ENCODE measurements at regions not wholly inside any gene's neighbourhood (a gene's known extent, or its start where the extent isn't known, plus 50 kb on each side); places are given as distances from the start of the nearest gene placed in this dataset.
A peak's percentile ranks its signal among the peaks of the same experiment; 100 is the strongest.

GRCh38 chr1:13901597-13901996 is 201.6 kb downstream of the PRDM2 start:
- no peak for TF ChIP-seq ZFX (IDR thresholded peaks at IDR 0.05)
- no peak for TF ChIP-seq CTCF (conservative IDR thresholded peaks at IDR 0.05)
- peak overlapping the region; percentile 9; the same call in 1 of the 2 replicates for H3K27ac ChIP-seq

GRCh38 chr1:13908128-13908527 is 208.1 kb downstream of the PRDM2 start:
- H3K27ac ChIP-seq, result no peak overlapping the region
- TF ChIP-seq ZFX (IDR thresholded peaks at IDR 0.05) (no peak), CTCF (conservative IDR thresholded peaks at IDR 0.05) (no peak)

- TF ChIP-seq CTCF (conservative IDR thresholded peaks at IDR 0.05) (no peak), ZFX (IDR thresholded peaks at IDR 0.05) (no peak)
- no peak overlapping the region for H3K27ac ChIP-seq
Observed at GRCh38 chr1:13911697-13912619, 212.0 kb downstream of the PRDM2 start.

GRCh38 chr1:13913396-13913795 is 213.4 kb downstream of the PRDM2 start:
- no peak overlapping the region for H3K27ac ChIP-seq
- no peak for TF ChIP-seq CTCF (conservative IDR thresholded peaks at IDR 0.05)
- no peak for TF ChIP-seq ZFX (IDR thresholded peaks at IDR 0.05)

- no peak for TF ChIP-seq CTCF (conservative IDR thresholded peaks at IDR 0.05)
- H3K27ac ChIP-seq, result no peak overlapping the region
Observed at GRCh38 chr1:13916530-13916929, 216.5 kb downstream of the PRDM2 start.

GRCh38 chr1:13917607-13918006 is 217.6 kb downstream of the PRDM2 start:
- H3K27ac ChIP-seq, result no peak overlapping the region
- TF ChIP-seq ZFX (IDR thresholded peaks at IDR 0.05) (no peak), CTCF (conservative IDR thresholded peaks at IDR 0.05) (no peak)

GRCh38 chr1:13918862-13919261 is 218.9 kb downstream of the PRDM2 start:
- no peak for TF ChIP-seq CTCF (conservative IDR thresholded peaks at IDR 0.05)
- no peak for TF ChIP-seq ZFX (IDR thresholded peaks at IDR 0.05)
- H3K27ac ChIP-seq, result no peak overlapping the region

Measured in C4-2B (cell line).